Ishikawa (cell line): ENCODE measurements at regions not wholly inside any gene's neighbourhood (a gene's known extent, or its start where the extent isn't known, plus 50 kb on each side); places are given as distances from the start of the nearest gene placed in this dataset.

Experiments
- CEBPB ChIP-seq: IDR thresholded peaks from 2 replicates; pipeline ENCODE4 v1.6.1; 2012
- TEAD4 ChIP-seq: IDR thresholded peaks from 2 replicates; pipeline ENCODE4 v1.6.1; 2012
- ZBTB7A ChIP-seq: IDR thresholded peaks from 2 replicates; pipeline ENCODE4 v1.6.1; 2012; ENCODE audit warnings: low read depth

- TF ChIP-seq ZBTB7A (no peak), CEBPB (no peak), TEAD4 (no peak)
Observed at GRCh38 chr6:154945271-154945890, 49.7 kb upstream of the TIAM2 start.
